SK-N-MC (cell line): ENCODE measurements at regions not wholly inside any gene's neighbourhood (a gene's known extent, or its start where the extent isn't known, plus 50 kb on each side); places are given as distances from the start of the nearest gene placed in this dataset.

Experiments
- EZH2 ChIP-seq: fragments of 200-600 bp; sonication (generic); IDR thresholded peaks from one replicate; pipeline ENCODE4 v1.6.1; 2017; ENCODE audit warnings: antibody characterized with exemption
- FOXP2 ChIP-seq: optimal IDR thresholded peaks from 2 replicates; pipeline ENCODE3; 2011; ENCODE audit warnings: mild to moderate bottlenecking, moderate library complexity; ENCODE audit not compliant: insufficient read depth; ENCODE audit errors: extremely low read length, control extremely low read depth
- POLR2AphosphoS5 ChIP-seq: IDR thresholded peaks from 2 replicates; pipeline ENCODE4 v1.6.1; 2012; ENCODE audit warnings: mild to moderate bottlenecking, low read depth, low read length, borderline replicate concordance

DNA sequence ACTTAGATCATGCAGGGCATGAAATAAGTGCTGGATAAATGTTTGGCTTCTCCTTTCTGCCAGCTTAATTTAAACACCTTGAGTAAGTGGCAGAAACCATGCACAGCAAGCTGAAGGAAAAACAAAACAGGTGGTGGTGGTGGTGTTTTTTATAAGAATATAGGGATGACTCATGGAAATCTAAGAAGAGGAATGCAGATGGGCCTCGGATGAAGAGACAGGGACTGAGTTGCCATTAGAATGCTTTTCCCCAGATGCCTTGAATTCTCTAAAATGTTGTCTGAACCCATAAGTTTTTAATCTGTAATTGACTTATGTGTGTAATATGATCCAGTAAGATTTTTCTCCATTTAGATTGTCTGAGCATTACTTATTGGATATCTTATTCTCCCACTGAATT lies 93.1 kb upstream of the ZDHHC17 start:
- no peak for TF ChIP-seq EZH2
- no peak for TF ChIP-seq POLR2AphosphoS5
- no peak for TF ChIP-seq FOXP2
